HEK293 (cell line): ENCODE measurements at regions not wholly inside any gene's neighbourhood (a gene's known extent, or its start where the extent isn't known, plus 50 kb on each side); places are given as distances from the start of the nearest gene placed in this dataset.

Source experiments
- INSM2 ChIP-seq: fragments of 450-650 bp; formaldehyde crosslinking; IDR thresholded peaks from 2 replicates; pipeline ENCODE4 v1.5.1; 2016; ENCODE audit warnings: missing biosample characterization, missing genetic modification characterization
- YY1 ChIP-seq: fragments of 450-650 bp; formaldehyde crosslinking; IDR thresholded peaks from 2 replicates; pipeline ENCODE4 v1.5.1; 2018; ENCODE audit warnings: missing biosample characterization, missing genetic modification characterization
- ZNF510 ChIP-seq: fragments of 450-650 bp; formaldehyde crosslinking; IDR thresholded peaks from 2 replicates; pipeline ENCODE4 v1.5.1; 2018; ENCODE audit warnings: mild to moderate bottlenecking, missing genetic modification characterization, missing biosample characterization; ENCODE audit not compliant: insufficient replicate concordance
- TF ChIP-seq, protein P1 (sequence below): fragments of 450-650 bp; formaldehyde crosslinking; IDR thresholded peaks from 2 replicates; pipeline ENCODE4 v1.5.1; 2016; ENCODE audit warnings: missing biosample characterization, missing genetic modification characterization

DNA sequence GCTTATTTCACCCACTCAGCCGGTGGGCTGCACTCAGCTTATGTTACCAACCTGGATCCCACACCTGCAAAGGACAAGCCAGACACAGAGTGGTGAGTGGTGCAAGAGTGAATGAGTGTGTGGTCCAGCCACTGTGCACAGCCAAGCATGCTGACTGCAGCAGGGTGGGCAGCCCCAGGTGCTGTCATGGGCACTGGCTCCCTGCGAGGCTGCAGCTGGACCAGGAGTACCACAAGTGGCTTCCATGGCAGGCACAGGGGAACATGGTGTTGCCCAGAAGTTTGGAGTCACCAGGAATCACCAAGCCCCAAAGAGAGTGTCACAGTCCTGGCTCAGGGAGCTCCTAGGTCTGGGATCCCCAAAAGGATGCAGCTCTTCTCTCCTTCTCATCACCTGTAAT is 1093.4 kb downstream of the KHDRBS2 start:
- TF ChIP-seq, protein P1, sequence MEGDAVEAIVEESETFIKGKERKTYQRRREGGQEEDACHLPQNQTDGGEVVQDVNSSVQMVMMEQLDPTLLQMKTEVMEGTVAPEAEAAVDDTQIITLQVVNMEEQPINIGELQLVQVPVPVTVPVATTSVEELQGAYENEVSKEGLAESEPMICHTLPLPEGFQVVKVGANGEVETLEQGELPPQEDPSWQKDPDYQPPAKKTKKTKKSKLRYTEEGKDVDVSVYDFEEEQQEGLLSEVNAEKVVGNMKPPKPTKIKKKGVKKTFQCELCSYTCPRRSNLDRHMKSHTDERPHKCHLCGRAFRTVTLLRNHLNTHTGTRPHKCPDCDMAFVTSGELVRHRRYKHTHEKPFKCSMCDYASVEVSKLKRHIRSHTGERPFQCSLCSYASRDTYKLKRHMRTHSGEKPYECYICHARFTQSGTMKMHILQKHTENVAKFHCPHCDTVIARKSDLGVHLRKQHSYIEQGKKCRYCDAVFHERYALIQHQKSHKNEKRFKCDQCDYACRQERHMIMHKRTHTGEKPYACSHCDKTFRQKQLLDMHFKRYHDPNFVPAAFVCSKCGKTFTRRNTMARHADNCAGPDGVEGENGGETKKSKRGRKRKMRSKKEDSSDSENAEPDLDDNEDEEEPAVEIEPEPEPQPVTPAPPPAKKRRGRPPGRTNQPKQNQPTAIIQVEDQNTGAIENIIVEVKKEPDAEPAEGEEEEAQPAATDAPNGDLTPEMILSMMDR (tag by site-specific recombination), result no peak
- TF ChIP-seq YY1 (tag by site-specific recombination) (no peak), INSM2 (no peak), ZNF510 (no peak)
